Calu3 (cell line): ENCODE measurements at regions not wholly inside any gene's neighbourhood (a gene's known extent, or its start where the extent isn't known, plus 50 kb on each side); places are given as distances from the start of the nearest gene placed in this dataset.

Source experiments
- BruUV-seq: library from RNA; stranded (reverse); fragments of 400-500 nt; replicated peaks from 2 replicates; lab custom pipeline; 2021; lab: Mats Ljungman, UMichigan
- CTCF ChIA-PET: fragments of 300-600 bp; sonication (Branson Sonifier 250); formaldehyde crosslinking; loops from one replicate; lab custom pipeline; 2022; ENCODE audit warnings: antibody characterized with exemption; lab: Charles Lee
- DNase-seq: peaks from one replicate; pipeline ENCODE4 v3.0.0; 2022
- H3K27ac Mint-ChIP-seq: one replicate; pipeline ENCODE4 v1.8.0; 2022; ENCODE audit warnings: mixed read lengths; ENCODE audit not compliant: unreplicated experiment
- H3K27me3 Mint-ChIP-seq: one replicate; pipeline ENCODE4 v1.8.0; 2022; ENCODE audit warnings: mixed read lengths; ENCODE audit not compliant: unreplicated experiment
- H3K36me3 Mint-ChIP-seq: one replicate; pipeline ENCODE4 v1.8.0; 2022; ENCODE audit warnings: mild to moderate bottlenecking, moderate library complexity, mixed read lengths; ENCODE audit not compliant: insufficient read depth, unreplicated experiment
- H3K4me1 Mint-ChIP-seq: one replicate; pipeline ENCODE4 v1.8.0; 2022; ENCODE audit warnings: mild to moderate bottlenecking, low read depth, mixed read lengths; ENCODE audit not compliant: unreplicated experiment
- H3K4me3 Mint-ChIP-seq: one replicate; pipeline ENCODE4 v1.8.0; 2022; ENCODE audit warnings: mild to moderate bottlenecking, low read depth, moderate library complexity, mixed read lengths; ENCODE audit not compliant: unreplicated experiment
- H3K9me3 Mint-ChIP-seq: one replicate; pipeline ENCODE4 v1.8.0; 2022; ENCODE audit warnings: low read depth, mixed read lengths; ENCODE audit not compliant: unreplicated experiment
- intact Hi-C: fragments of 100-400 bp; cut with micrococcal nuclease; formaldehyde crosslinking; loops from one replicate; pipeline ENCODE4 v1.10.0; 2022; ENCODE audit not compliant: unreplicated experiment
- TF ChIP-seq, protein P1 (sequence below): fragments of 200-600 bp; IDR thresholded peaks from one replicate; pipeline ENCODE4 v1.8.0; 2022; ENCODE audit warnings: antibody characterized with exemption; ENCODE audit not compliant: unreplicated experiment

DNA sequence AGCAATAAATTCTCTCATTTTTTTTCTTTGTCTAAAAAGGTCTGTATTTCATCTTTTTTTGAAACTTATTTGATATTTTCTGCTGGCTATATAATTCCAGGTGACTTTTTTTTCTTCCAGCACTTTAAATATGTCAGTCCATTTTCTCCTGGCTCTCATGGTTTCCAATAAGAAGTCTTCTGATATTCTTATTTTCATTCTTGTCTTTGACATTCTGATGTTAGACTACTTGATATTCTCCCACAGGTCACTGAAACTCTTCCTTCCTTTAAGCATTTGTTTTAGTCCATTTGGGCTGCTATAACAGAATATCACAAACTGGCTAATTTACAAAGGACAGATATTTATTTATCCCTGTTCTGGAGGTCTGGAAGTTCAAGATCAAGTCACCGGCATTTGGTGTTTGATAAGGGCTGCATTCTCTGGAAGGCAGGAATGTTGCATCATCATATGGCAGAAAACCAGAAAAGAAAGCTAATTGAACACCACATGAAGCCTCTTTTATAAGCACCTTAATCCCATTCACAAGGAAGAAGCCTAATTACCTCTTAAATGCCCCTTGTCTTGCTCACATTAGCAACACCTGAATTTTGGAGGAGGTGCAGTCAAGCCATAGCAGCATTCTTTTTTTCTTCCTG, 242.1 kb upstream of the TNRC6C start:
- CTCF ChIA-PET, result interaction anchor here (0.6 kb wide), 1 partner anchor 102 kb away, joined by 3 read pairs; no protein-coding TSS in a partner anchor
- TF ChIP-seq, protein P1, sequence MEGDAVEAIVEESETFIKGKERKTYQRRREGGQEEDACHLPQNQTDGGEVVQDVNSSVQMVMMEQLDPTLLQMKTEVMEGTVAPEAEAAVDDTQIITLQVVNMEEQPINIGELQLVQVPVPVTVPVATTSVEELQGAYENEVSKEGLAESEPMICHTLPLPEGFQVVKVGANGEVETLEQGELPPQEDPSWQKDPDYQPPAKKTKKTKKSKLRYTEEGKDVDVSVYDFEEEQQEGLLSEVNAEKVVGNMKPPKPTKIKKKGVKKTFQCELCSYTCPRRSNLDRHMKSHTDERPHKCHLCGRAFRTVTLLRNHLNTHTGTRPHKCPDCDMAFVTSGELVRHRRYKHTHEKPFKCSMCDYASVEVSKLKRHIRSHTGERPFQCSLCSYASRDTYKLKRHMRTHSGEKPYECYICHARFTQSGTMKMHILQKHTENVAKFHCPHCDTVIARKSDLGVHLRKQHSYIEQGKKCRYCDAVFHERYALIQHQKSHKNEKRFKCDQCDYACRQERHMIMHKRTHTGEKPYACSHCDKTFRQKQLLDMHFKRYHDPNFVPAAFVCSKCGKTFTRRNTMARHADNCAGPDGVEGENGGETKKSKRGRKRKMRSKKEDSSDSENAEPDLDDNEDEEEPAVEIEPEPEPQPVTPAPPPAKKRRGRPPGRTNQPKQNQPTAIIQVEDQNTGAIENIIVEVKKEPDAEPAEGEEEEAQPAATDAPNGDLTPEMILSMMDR, result no peak

DNA sequence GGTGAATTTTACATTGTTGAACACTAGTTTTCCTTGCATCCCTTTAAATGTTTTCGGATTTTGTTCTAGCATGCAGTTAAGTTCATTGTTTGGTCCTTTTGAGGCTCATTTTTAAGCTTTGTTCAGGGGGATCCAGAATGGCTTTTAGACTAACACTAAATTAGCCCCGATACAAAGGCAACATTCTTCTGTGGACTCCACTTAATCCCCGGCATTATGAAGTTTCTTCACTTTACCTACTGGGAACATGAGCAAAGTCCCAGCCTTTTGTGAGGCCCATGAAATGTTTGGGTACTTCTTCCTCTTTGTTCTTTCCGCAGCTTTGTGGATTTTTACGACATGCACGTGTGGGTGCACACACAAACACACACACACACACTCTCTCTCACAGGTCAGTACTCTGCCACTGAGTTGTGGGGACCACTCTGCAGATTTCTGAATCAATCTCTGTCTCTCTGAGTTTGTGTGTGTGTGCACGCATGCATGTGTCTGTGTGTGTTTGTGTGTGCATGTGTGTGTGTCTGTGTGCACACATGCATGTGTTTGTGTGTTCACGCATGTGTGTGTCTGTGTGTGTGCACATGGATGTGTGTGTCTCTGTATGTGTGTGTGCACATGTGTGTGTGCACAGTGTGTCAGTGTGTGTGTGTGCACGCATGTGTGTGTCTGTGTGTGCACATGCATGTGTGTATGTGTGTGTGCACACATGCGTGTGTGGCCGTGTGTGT, 240.4 kb upstream of the TNRC6C start:
- TF ChIP-seq, protein P1, result no peak
- H3K27me3 Mint-ChIP-seq, result peaks cover 75% of the 10 kb centered on the region
- H3K4me1 Mint-ChIP-seq, result no peaks in the 10 kb centered on the region
- no peak overlapping the region for H3K27ac Mint-ChIP-seq
- no peak overlapping the region for H3K4me3 Mint-ChIP-seq
- peaks cover 11% of the 10 kb centered on the region for H3K9me3 Mint-ChIP-seq
- no TSS peak for BruUV-seq
- CTCF ChIA-PET, result no interaction called here
- no peak for DNase-seq
- intact Hi-C loops, result no loop called here
- H3K36me3 Mint-ChIP-seq, result no peaks in the 10 kb centered on the region

More for the DNA sequence above, 242.1 kb upstream of the TNRC6C start:
- no peaks in the 10 kb centered on the region for H3K36me3 Mint-ChIP-seq
- H3K4me3 Mint-ChIP-seq, result no peak overlapping the region
- no peak for DNase-seq
- no peaks in the 10 kb centered on the region for H3K4me1 Mint-ChIP-seq
- no TSS peak for BruUV-seq
- peaks cover 11% of the 10 kb centered on the region for H3K9me3 Mint-ChIP-seq
- no peak overlapping the region for H3K27ac Mint-ChIP-seq
- intact Hi-C loops, result no loop called here
- peaks cover 74% of the 10 kb centered on the region for H3K27me3 Mint-ChIP-seq

DNA sequence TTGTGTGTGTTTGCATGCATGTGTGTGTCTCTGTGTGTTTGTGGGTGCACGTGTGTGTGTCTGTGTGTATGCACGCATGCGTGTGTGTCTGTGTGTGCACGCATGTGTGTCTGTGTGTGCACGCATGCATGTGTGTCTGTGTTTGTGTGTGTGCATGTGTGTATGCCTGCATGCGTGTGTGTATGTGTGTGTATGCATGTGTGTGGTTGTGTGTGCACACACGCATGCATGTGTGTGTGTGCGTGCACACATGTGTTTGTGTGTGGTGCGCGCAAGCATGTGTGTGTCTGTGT, 239.9 kb upstream of the TNRC6C start:
- peaks cover 11% of the 10 kb centered on the region for H3K9me3 Mint-ChIP-seq
- no peak overlapping the region for H3K4me3 Mint-ChIP-seq
- CTCF ChIA-PET, result no interaction called here
- H3K27ac Mint-ChIP-seq, result no peak overlapping the region
- BruUV-seq, result no TSS peak
- no peak for DNase-seq
- intact Hi-C loops, result no loop called here
- H3K27me3 Mint-ChIP-seq, result peaks cover 80% of the 10 kb centered on the region
- no peaks in the 10 kb centered on the region for H3K4me1 Mint-ChIP-seq
- H3K36me3 Mint-ChIP-seq, result no peaks in the 10 kb centered on the region
- TF ChIP-seq, protein P1, result no peak

DNA sequence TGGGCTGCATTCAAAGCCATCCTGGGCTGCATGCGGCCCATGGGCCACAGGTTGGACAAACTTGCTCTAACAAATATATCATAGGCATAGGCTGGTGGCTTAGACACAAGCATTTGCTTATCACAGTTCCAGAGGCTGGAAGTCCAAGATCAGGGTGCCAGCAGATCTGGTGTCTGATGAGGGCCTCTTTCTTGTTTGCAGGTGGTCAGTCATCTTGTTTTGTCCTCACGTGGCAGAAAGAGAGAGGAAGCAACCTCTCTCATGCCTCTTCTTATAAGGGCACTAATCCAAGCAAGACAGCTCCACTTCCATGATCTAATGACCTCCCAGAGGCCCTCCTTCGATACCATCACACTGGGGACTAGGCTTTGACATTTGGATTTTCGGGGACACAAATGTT, 238.7 kb upstream of the TNRC6C start:
- CTCF ChIA-PET, result no interaction called here
- Mint-ChIP-seq H3K36me3 (no peaks in the 10 kb centered on the region), H3K4me3 (no peak overlapping the region), H3K4me1 (no peaks in the 10 kb centered on the region), H3K27me3 (peaks cover 92% of the 10 kb centered on the region), H3K27ac (no peak overlapping the region), H3K9me3 (peaks cover 11% of the 10 kb centered on the region)
- no TSS peak for BruUV-seq
- TF ChIP-seq, protein P1, result no peak
- no peak for DNase-seq
- intact Hi-C loops, result no loop called here
